DMS114 treated with DMSO at 0.1 percent for 48 hours (cell line): ENCODE measurements at regions not wholly inside any gene's neighbourhood (a gene's known extent, or its start where the extent isn't known, plus 50 kb on each side); places are given as distances from the start of the nearest gene placed in this dataset.

Source experiments
- DNase-seq: peaks from one replicate; lab custom pipeline; 2025; ENCODE audit not compliant: unreplicated experiment; lab: John Stamatoyannopoulos, UW

GRCh38 chr6:145383428-145383827, 351.9 kb downstream of the EPM2A start:
- DNase-seq = no peak

GRCh38 chr6:145384503-145384902, 350.8 kb downstream of the EPM2A start:
- DNase-seq = no peak

- no peak for DNase-seq
These were observed 338.8 kb downstream of the EPM2A start for GRCh38 chr6:145396499-145396898.

- no peak for DNase-seq
These were observed 334.8 kb downstream of the EPM2A start for GRCh38 chr6:145400508-145400907.

GRCh38 chr6:145405006-145405551, 330.2 kb downstream of the EPM2A start:
- no peak for DNase-seq

- DNase-seq = no peak
These were observed 328.5 kb downstream of the EPM2A start for GRCh38 chr6:145406783-145407182.

GRCh38 chr6:145415616-145416015, 319.7 kb downstream of the EPM2A start:
- no peak for DNase-seq

GRCh38 chr6:145420599-145420998, 314.7 kb downstream of the EPM2A start:
- DNase-seq = no peak

- no peak for DNase-seq
These were observed 311.4 kb downstream of the EPM2A start for GRCh38 chr6:145423936-145424335.

- no peak for DNase-seq
These were observed 308.1 kb downstream of the EPM2A start for GRCh38 chr6:145427232-145427631.

- no peak for DNase-seq
These were observed 306.6 kb downstream of the EPM2A start for GRCh38 chr6:145428706-145429105.

GRCh38 chr6:145442110-145442509, 293.2 kb downstream of the EPM2A start:
- DNase-seq = no peak

GRCh38 chr6:145445674-145446073, 289.6 kb downstream of the EPM2A start:
- DNase-seq = no peak

GRCh38 chr6:145451029-145451428, 284.3 kb downstream of the EPM2A start:
- no peak for DNase-seq

GRCh38 chr6:145453376-145453775, 281.9 kb downstream of the EPM2A start:
- no peak for DNase-seq

GRCh38 chr6:145454006-145454405, 281.3 kb downstream of the EPM2A start:
- no peak for DNase-seq

GRCh38 chr6:145457556-145457955, 277.8 kb downstream of the EPM2A start:
- no peak for DNase-seq

GRCh38 chr6:145468534-145468933, 266.8 kb downstream of the EPM2A start:
- DNase-seq = no peak

- DNase-seq = no peak
These were observed 266.3 kb downstream of the EPM2A start for GRCh38 chr6:145469021-145469420.

- no peak for DNase-seq
These were observed 259.4 kb downstream of the EPM2A start for GRCh38 chr6:145475794-145476396.

- DNase-seq = no peak
These were observed 255.3 kb downstream of the EPM2A start for GRCh38 chr6:145480024-145480423.

- no peak for DNase-seq
These were observed 251.9 kb downstream of the EPM2A start for GRCh38 chr6:145483191-145483996.
